Peyer's patch (tissue), 4 donors: ENCODE measurements at regions not wholly inside any gene's neighbourhood (a gene's known extent, or its start where the extent isn't known, plus 50 kb on each side); places are given as distances from the start of the nearest gene placed in this dataset.

Experiments used
- DNase-seq, 3 donors: peaks; one replicate each; pipeline ENCODE4 v3.0.0-alpha.2; 2017 to 2019
- H3K27ac ChIP-seq, 4 donors: fragments of 200-600 bp; sonication (generic); one replicate each; pipeline ENCODE4 v1.5.1; 2016 to 2019
- H3K27me3 ChIP-seq, 2 donors: fragments of 200-600 bp; sonication (generic); one replicate each; pipeline ENCODE4 v1.5.1; 2019
- H3K36me3 ChIP-seq, 3 donors: fragments of 200-600 bp; sonication (generic); one replicate each; pipeline ENCODE4 v1.5.1; 2016 to 2019
- H3K4me1 ChIP-seq, 4 donors: fragments of 200-600 bp; sonication (generic); one replicate each; pipeline ENCODE4 v1.5.1; 2016 to 2019
- H3K4me3 ChIP-seq, 4 donors: fragments of 200-600 bp; sonication (generic); 1 replicate in 3 of 4; 2 replicates in 1 of 4; pipeline ENCODE4 v1.5.1; 2016 to 2019; ENCODE audit warnings: mild to moderate bottlenecking in 1 of 4
- H3K9me3 ChIP-seq, 4 donors: fragments of 200-600 bp; sonication (generic); one replicate each; pipeline ENCODE4 v1.5.1; 2016 to 2019; ENCODE audit warnings: mild to moderate bottlenecking in 1 of 4
- POLR2A ChIP-seq, 2 donors: fragments of 450-650 bp; IDR thresholded peaks; one replicate each; pipeline ENCODE4 v1.5.1; 2017; ENCODE audit warnings: antibody characterized with exemption in 2 of 2, mild to moderate bottlenecking in 2 of 2, moderate library complexity in 2 of 2
- TF ChIP-seq, protein P1 (sequence below), 6 experiments: fragments of 450-650 bp in 4 of 6; fragments of 200-600 bp in 2 of 6; sonication (generic) in 1 of 6; IDR thresholded peaks; one replicate each; pipeline ENCODE4 v1.5.1; 2017 to 2019; ENCODE audit warnings: antibody characterized with exemption in 6 of 6, mild to moderate bottlenecking in 3 of 6, moderate library complexity in 1 of 6

DNA sequence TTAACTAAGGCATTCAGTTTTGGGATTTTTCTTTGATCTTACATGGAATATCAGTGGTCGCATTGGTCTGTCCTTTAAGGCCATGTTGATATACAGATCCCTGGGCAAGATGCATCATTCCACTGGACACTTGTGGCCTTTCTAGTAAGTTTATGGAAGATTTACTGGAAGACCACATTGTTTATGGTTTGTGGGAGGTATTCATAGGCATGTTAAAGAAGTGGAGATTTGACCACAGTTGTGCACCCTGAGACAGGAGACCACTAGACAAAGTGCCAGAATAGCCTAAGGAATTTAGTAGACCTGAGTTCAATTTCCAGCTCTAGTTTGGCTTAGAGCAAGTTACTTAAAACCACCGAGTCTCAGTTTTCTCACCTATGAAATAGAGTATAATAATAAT, 383.1 kb upstream of the PAPPA start:
- H3K27ac ChIP-seq, result no peak overlapping the region
- no peak for TF ChIP-seq POLR2A (IDR thresholded peaks at IDR 0.05)
- TF ChIP-seq, protein P1, sequence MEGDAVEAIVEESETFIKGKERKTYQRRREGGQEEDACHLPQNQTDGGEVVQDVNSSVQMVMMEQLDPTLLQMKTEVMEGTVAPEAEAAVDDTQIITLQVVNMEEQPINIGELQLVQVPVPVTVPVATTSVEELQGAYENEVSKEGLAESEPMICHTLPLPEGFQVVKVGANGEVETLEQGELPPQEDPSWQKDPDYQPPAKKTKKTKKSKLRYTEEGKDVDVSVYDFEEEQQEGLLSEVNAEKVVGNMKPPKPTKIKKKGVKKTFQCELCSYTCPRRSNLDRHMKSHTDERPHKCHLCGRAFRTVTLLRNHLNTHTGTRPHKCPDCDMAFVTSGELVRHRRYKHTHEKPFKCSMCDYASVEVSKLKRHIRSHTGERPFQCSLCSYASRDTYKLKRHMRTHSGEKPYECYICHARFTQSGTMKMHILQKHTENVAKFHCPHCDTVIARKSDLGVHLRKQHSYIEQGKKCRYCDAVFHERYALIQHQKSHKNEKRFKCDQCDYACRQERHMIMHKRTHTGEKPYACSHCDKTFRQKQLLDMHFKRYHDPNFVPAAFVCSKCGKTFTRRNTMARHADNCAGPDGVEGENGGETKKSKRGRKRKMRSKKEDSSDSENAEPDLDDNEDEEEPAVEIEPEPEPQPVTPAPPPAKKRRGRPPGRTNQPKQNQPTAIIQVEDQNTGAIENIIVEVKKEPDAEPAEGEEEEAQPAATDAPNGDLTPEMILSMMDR (IDR thresholded peaks at IDR 0.05), result no peak
- no peaks in the 10 kb centered on the region for H3K27me3 ChIP-seq
- DNase-seq, result no peak
- H3K36me3 ChIP-seq, result no peaks in the 10 kb centered on the region
- no peaks in the 10 kb centered on the region for H3K4me1 ChIP-seq
- H3K9me3 ChIP-seq, result no peaks in the 10 kb centered on the region
- H3K4me3 ChIP-seq, result no peak overlapping the region

DNA sequence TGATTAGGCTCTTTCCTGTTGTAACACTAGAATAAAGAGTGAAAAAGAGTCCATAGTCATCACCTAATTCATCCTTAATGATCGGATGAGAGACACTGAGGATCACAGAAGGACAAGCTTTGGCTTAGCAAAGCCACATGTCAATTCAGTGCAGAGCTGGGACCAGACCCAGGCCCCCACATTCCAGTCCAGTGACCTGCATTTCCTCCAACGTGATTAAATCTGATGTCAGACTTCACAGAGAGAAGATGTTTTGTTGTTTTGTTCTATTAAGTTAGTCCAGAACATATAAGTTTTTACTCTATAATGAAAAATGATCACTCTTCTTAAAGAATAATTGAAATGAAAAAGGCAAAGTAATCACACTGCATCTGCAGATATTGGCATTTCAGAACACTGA, 377.9 kb upstream of the PAPPA start:
- Histone ChIP-seq H3K27ac (no peak overlapping the region), H3K4me3 (no peak overlapping the region), H3K36me3 (no peaks in the 10 kb centered on the region), H3K4me1 (no peaks in the 10 kb centered on the region), H3K27me3 (no peaks in the 10 kb centered on the region), H3K9me3 (no peaks in the 10 kb centered on the region)
- TF ChIP-seq POLR2A (IDR thresholded peaks at IDR 0.05), result no peak
- TF ChIP-seq, protein P1 (IDR thresholded peaks at IDR 0.05), result no peak
- DNase-seq, result no peak

DNA sequence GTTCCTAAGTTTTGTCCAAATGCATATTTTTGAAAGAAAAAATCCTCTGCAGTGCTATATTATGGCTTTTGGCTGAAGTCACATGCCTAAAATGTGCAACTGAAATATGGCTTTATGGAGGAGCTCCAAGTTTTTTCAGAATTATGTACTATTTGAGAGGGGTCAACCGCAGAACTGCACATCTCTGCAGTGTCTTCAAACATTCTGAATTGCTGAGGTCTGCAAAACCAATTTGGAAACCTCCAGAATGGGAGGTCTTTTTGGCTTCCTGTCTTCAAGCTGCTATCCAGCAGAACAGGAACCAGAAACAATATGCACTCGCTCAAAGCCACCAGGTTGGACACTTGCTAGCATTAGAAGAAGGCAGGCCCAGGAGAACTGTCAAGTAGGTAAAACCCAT, 376.0 kb upstream of the PAPPA start:
- H3K27ac ChIP-seq, result no peak overlapping the region
- DNase-seq, result no peak
- H3K4me3 ChIP-seq, result no peak overlapping the region
- no peak for TF ChIP-seq POLR2A (IDR thresholded peaks at IDR 0.05)
- TF ChIP-seq, protein P1 (IDR thresholded peaks at IDR 0.05), result no peak
- H3K4me1 ChIP-seq, result no peaks in the 10 kb centered on the region
- no peaks in the 10 kb centered on the region for H3K36me3 ChIP-seq
- H3K27me3 ChIP-seq, result no peaks in the 10 kb centered on the region
- no peaks in the 10 kb centered on the region for H3K9me3 ChIP-seq

- TF ChIP-seq, protein P1 (IDR thresholded peaks at IDR 0.05), result no peak
- TF ChIP-seq POLR2A (IDR thresholded peaks at IDR 0.05), result no peak
- no peaks in the 10 kb centered on the region for H3K36me3 ChIP-seq
- H3K27ac ChIP-seq, result no peak overlapping the region
- H3K27me3 ChIP-seq, result no peaks in the 10 kb centered on the region
- DNase-seq, result no peak
- H3K9me3 ChIP-seq, result no peaks in the 10 kb centered on the region
- H3K4me1 ChIP-seq, result no peaks in the 10 kb centered on the region
- H3K4me3 ChIP-seq, result no peak overlapping the region
Measured at GRCh38 chr9:115781070-115781736, 372.4 kb upstream of the PAPPA start.

DNA sequence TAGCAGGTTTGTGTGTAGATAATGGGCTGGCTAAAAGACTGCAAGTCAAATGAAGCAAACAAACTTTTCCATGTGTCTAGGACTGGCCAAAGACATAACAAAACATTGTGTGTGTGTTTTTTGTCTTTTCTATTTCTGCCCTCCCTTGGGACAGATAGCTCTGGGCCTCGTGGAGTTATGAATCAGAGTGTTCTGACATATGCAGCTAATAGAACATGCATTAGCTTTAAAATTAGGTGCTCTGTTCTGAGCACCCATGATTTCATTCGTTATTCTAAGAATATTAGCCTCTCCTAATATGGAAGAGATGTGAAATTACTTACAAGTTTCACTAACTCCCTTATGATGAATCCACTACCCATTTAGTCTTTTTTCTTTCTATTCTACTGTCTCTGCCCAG, 367.3 kb upstream of the PAPPA start:
- DNase-seq, result no peak
- TF ChIP-seq, protein P1 (IDR thresholded peaks at IDR 0.05), result no peak
- no peak for TF ChIP-seq POLR2A (IDR thresholded peaks at IDR 0.05)
- no peaks in the 10 kb centered on the region for H3K9me3 ChIP-seq

GRCh38 chr9:115790520-115790919, 363.1 kb upstream of the PAPPA start:
- TF ChIP-seq, protein P1 (IDR thresholded peaks at IDR 0.05), result no peak
- TF ChIP-seq POLR2A (IDR thresholded peaks at IDR 0.05), result no peak
- DNase-seq, result no peak
- Histone ChIP-seq H3K9me3 (no peaks in the 10 kb centered on the region), H3K4me1 (no peaks in the 10 kb centered on the region), H3K36me3 (no peaks in the 10 kb centered on the region), H3K27me3 (no peaks in the 10 kb centered on the region), H3K4me3 (no peak overlapping the region), H3K27ac (no peak overlapping the region)

More for the DNA sequence above, 367.3 kb upstream of the PAPPA start:
- Histone ChIP-seq H3K4me1 (no peaks in the 10 kb centered on the region), H3K27me3 (no peaks in the 10 kb centered on the region), H3K27ac (no peak overlapping the region), H3K4me3 (no peak overlapping the region), H3K36me3 (no peaks in the 10 kb centered on the region)
